Gastroesophageal sphincter (tissue), 4 donors: ENCODE measurements at regions not wholly inside any gene's neighbourhood (a gene's known extent, or its start where the extent isn't known, plus 50 kb on each side); places are given as distances from the start of the nearest gene placed in this dataset.

ENCODE experiments used
- ATAC-seq: fragments of 150-250 bp; one replicate; pipeline ENCODE4 v1.9.1; 2016; ENCODE audit warnings: mild to moderate bottlenecking, moderate library complexity
- H3K27ac ChIP-seq, 4 donors: fragments of 200-600 bp; sonication (generic) in 3 of 4; 1 replicate in 3 of 4; 2 replicates in 1 of 4; pipeline ENCODE4 v1.5.1; 2016 to 2019
- H3K27me3 ChIP-seq: fragments of 200-600 bp; sonication (generic); one replicate; pipeline ENCODE4 v1.5.1; 2019
- H3K36me3 ChIP-seq, 2 donors: fragments of 200-600 bp; sonication (generic); one replicate each; pipeline ENCODE4 v1.5.1; 2019; ENCODE audit warnings: control low read depth in 1 of 2
- H3K4me1 ChIP-seq, 3 donors: fragments of 200-600 bp; sonication (generic); 1 replicate in 2 of 3; 2 replicates in 1 of 3; pipeline ENCODE4 v1.5.1; 2016 to 2019; ENCODE audit warnings: control low read depth in 2 of 3
- H3K4me3 ChIP-seq, 2 donors: fragments of 200-600 bp; sonication (generic); one replicate each; pipeline ENCODE4 v1.5.1; 2019; ENCODE audit warnings: mild to moderate bottlenecking in 1 of 2, moderate library complexity in 1 of 2
- H3K9me3 ChIP-seq, 3 donors: fragments of 200-600 bp; sonication (generic); one replicate each; pipeline ENCODE4 v1.5.1; 2017 to 2019; ENCODE audit warnings: control low read depth in 2 of 3
- CTCF ChIP-seq, 4 experiments: fragments of 200-600 bp in 2 of 4; fragments of 450-650 bp in 2 of 4; sonication (generic) in 1 of 4; IDR thresholded peaks; one replicate each; pipeline ENCODE4 v1.5.1; 2017 to 2019; ENCODE audit warnings: antibody characterized with exemption in 4 of 4, mild to moderate bottlenecking in 2 of 4, moderate library complexity in 2 of 4
- EP300 ChIP-seq: sonication (generic); formaldehyde crosslinking; IDR thresholded peaks from one replicate; pipeline ENCODE4 v1.6.1; 2017; ENCODE audit warnings: antibody characterized with exemption, mild to moderate bottlenecking
- POLR2A ChIP-seq, 2 donors: fragments of 450-650 bp; IDR thresholded peaks; one replicate each; pipeline ENCODE4 v1.6.1; 2017; ENCODE audit warnings: antibody characterized with exemption in 2 of 2, mild to moderate bottlenecking in 2 of 2, moderate library complexity in 1 of 2
- POLR2AphosphoS5 ChIP-seq: sonication (generic); formaldehyde crosslinking; IDR thresholded peaks from one replicate; pipeline ENCODE4 v1.6.1; 2017; ENCODE audit warnings: antibody characterized with exemption
- WGBS, 2 donors: methylation state at CpG; one replicate each; pipeline ENCODE4 v1.1.5; 2018; ENCODE audit warnings: low coverage in 1 of 2; 5-methylcytosine and 5-hydroxymethylcytosine counted together

DNA sequence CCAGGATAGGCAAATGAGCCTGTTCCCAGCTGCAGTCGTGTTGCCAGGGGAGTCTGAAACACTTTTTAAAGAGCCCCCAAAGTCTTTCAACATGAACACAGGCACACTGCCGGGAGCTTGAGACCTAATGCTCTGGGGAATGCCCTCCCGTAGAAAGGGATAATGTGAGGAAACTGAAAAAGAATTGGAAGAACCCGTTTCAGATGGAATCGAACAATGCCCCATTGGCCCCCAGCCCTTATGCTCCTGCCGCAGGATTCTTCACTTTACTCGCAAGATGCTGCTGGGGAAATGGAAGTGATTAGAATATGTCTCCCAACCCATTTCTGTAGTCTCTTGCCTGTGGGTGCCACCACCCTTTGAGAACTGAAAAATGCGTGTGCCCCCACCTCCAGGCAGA lies 136.3 kb upstream of the GATA6 start:
- ATAC-seq: no peak
- H3K27me3 ChIP-seq: peaks cover 26% of the 10 kb centered on the region
- TF ChIP-seq EP300 (no peak), CTCF (IDR thresholded peaks at IDR 0.05) (no peak)
- WGBS, 2 donors: 83 to 85% methylated on average over 7 to 8 of the region's 8 CpGs
- H3K4me3 ChIP-seq: no peak overlapping the region
- H3K9me3 ChIP-seq: no peaks in the 10 kb centered on the region
- no peak overlapping the region for H3K27ac ChIP-seq
- no peaks in the 10 kb centered on the region for H3K4me1 ChIP-seq
- H3K36me3 ChIP-seq: no peaks in the 10 kb centered on the region

DNA sequence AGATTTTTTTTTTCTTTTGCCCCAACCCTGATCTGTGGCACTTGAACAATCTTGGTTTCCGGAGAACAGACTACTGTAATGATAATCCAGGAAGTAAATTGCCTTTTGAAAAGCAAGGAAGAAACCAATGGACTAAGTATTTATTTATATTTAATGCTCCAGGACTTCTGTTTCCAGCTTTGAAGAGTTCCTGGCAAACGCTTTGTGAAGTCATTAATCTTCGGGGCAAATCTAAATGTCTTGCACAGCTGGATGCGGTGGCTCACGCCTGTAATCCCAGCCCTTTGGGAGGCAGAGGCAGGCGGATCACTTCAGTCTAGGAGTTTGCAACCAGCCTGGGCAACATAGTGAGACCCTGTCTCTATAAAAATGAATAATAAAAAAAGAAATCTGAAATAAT lies 135.1 kb upstream of the GATA6 start:
- Histone ChIP-seq H3K9me3 (no peaks in the 10 kb centered on the region), H3K27me3 (peaks cover 26% of the 10 kb centered on the region), H3K4me1 (no peaks in the 10 kb centered on the region), H3K4me3 (no peak overlapping the region), H3K36me3 (no peaks in the 10 kb centered on the region), H3K27ac (no peak overlapping the region)
- ATAC-seq: no peak
- no peak for TF ChIP-seq EP300
- no peak for TF ChIP-seq POLR2A (IDR thresholded peaks at IDR 0.05)
- no peak for TF ChIP-seq CTCF (IDR thresholded peaks at IDR 0.05)
- no peak for TF ChIP-seq POLR2AphosphoS5
- WGBS, 2 donors: 4 to 35% methylated on average over 6 of the region's 6 CpGs

- ATAC-seq: no peak
- peaks cover 23% of the 10 kb centered on the region for H3K27me3 ChIP-seq
- no peak overlapping the region for H3K27ac ChIP-seq
- H3K9me3 ChIP-seq: no peaks in the 10 kb centered on the region
- no peak overlapping the region for H3K4me3 ChIP-seq
- TF ChIP-seq POLR2A (IDR thresholded peaks at IDR 0.05) (no peak), CTCF (IDR thresholded peaks at IDR 0.05) (no peak), POLR2AphosphoS5 (no peak), EP300 (no peak)
- whole genome bisulfite sequencing, 2 donors: 72 to 100% methylated on average over 1 to 4 of the region's 4 CpGs
- no peaks in the 10 kb centered on the region for H3K4me1 ChIP-seq
- H3K36me3 ChIP-seq: no peaks in the 10 kb centered on the region
Observed at GRCh38 chr18:22040533-22040932, 128.9 kb upstream of the GATA6 start.

DNA sequence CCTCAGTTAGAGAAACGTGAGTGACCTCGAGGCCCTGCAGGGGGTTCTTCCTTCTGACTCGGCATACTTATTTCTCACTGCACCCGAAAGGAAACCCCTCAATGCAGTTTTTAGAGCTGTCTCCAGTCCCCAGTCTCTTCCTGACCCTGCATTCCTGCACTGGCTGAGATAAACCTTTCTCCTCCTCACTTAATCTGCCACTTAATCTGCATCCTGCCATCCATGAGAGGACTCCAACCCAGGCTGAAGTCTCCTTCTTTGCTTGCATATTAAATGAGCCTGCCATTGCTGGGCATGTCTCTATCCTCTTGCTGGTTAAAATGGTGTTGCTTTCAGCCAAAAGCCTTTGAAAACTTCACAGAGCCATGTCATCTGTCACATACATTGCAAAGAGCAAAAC lies 125.6 kb upstream of the GATA6 start:
- ATAC-seq: no peak
- TF ChIP-seq CTCF (IDR thresholded peaks at IDR 0.05): no peak
- TF ChIP-seq POLR2A (IDR thresholded peaks at IDR 0.05): no peak
- TF ChIP-seq EP300: no peak
- no peak for TF ChIP-seq POLR2AphosphoS5
- no peak overlapping the region for H3K27ac ChIP-seq
- H3K4me1 ChIP-seq: no peaks in the 10 kb centered on the region
- H3K4me3 ChIP-seq: no peak overlapping the region
- no peaks in the 10 kb centered on the region for H3K9me3 ChIP-seq
- H3K27me3 ChIP-seq: peaks cover 13% of the 10 kb centered on the region
- H3K36me3 ChIP-seq: no peaks in the 10 kb centered on the region
- 44 to 47% methylated on average over 2 to 4 of the region's 4 CpGs for WGBS, 2 donors

DNA sequence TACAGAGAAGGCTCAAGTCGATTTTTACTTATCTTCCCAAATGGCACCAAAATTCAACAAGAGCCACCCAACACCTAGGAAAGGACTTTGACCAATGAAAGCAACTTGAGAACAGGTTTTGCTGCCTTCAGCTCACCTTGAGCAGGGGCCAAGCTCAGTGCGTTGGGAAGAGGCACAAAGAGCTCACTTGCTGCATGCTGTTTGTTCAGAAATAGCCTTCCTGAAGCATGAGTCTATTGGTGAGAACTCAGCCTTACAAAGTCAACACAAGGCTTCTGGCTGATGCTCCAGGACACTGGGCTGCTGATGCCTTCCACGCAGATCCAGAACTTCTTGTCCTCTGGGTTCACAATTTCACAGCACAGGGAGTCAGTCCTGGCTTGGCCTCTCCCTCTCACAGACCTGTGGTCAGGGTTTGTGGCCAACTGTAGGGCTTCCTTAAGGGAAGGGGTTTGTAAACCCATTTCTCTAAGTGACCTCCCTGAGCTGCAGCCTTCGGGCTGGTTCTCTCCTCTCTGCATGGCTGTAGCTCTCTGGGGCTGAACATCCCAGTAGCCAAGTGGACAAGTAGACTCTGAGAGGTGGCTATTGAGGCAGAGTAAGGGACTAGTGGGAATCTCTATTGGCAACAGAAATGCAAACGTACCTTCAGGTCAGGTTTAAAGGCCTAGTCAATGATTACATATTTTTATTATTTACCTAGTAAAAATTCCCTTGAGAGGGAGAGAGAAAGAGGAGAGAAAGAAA lies 124.7 kb upstream of the GATA6 start:
- no peak for TF ChIP-seq POLR2A (IDR thresholded peaks at IDR 0.05)
- no peak for TF ChIP-seq POLR2AphosphoS5
- TF ChIP-seq CTCF (IDR thresholded peaks at IDR 0.05): no peak
- no peak for TF ChIP-seq EP300
- H3K4me3 ChIP-seq: no peak overlapping the region
- H3K9me3 ChIP-seq: no peaks in the 10 kb centered on the region
- H3K4me1 ChIP-seq: no peaks in the 10 kb centered on the region
- 60 to 61% methylated on average over 1 to 3 of the region's 5 CpGs for WGBS, 2 donors
- ATAC-seq: no peak
- peaks cover 9% of the 10 kb centered on the region for H3K27me3 ChIP-seq
- no peaks in the 10 kb centered on the region for H3K36me3 ChIP-seq
- no peak overlapping the region for H3K27ac ChIP-seq
